Stimulated activated effector memory CD8-positive, alpha-beta T cell treated with anti-CD3 and anti-CD28 coated beads, Interleukin-12 subunit alpha, Interleukin-12 subunit beta, amount 100 ng/mL, for 72 hours (primary cell): ENCODE measurements at regions not wholly inside any gene's neighbourhood (a gene's known extent, or its start where the extent isn't known, plus 50 kb on each side); places are given as distances from the start of the nearest gene placed in this dataset.

Experiments used
- ATAC-seq: fragments of 150-1000 bp; cut with Tn5 transposase; 2 replicates; pipeline ENCODE4 v1.10.0; 2021
- DNase-seq, 2 donors: peaks; one replicate each; pipeline ENCODE4 v3.0.0; 2021 to 2022; ENCODE audit warnings: low spot score in 2 of 2
- H3K27ac Mint-ChIP-seq: one replicate; pipeline ENCODE4 v1.8.0; 2022; ENCODE audit warnings: mild to moderate bottlenecking, mixed read lengths
- H3K36me3 Mint-ChIP-seq: one replicate; pipeline ENCODE4 v1.8.0; 2022; ENCODE audit warnings: mild to moderate bottlenecking, mixed read lengths
- H3K4me1 Mint-ChIP-seq: one replicate; pipeline ENCODE4 v1.8.0; 2022; ENCODE audit warnings: mixed read lengths
- H3K4me3 Mint-ChIP-seq: one replicate; pipeline ENCODE4 v1.8.0; 2022; ENCODE audit warnings: mild to moderate bottlenecking, mixed read lengths
- H3K9me3 Mint-ChIP-seq: one replicate; pipeline ENCODE4 v1.8.0; 2022; ENCODE audit warnings: mixed read lengths

GRCh38 chr13:24090049-24090448 is 70.5 kb upstream of the SPATA13 start:
- DNase-seq (no peak), ATAC-seq (no peak)
- H3K27ac Mint-ChIP-seq, result peak overlapping the region; percentile 2
- no peak overlapping the region for H3K4me3 Mint-ChIP-seq
- peaks cover 7% of the 10 kb centered on the region for H3K4me1 Mint-ChIP-seq
- H3K36me3 Mint-ChIP-seq, result no peaks in the 10 kb centered on the region
- no peaks in the 10 kb centered on the region for H3K9me3 Mint-ChIP-seq

- no peak for DNase-seq
- ATAC-seq, result no peak
- Mint-ChIP-seq H3K36me3 (no peaks in the 10 kb centered on the region), H3K4me3 (no peak overlapping the region), H3K27ac (no peak overlapping the region), H3K4me1 (peaks cover 7% of the 10 kb centered on the region), H3K9me3 (no peaks in the 10 kb centered on the region)
Observed at GRCh38 chr13:24091080-24091479, 69.4 kb upstream of the SPATA13 start.

DNA sequence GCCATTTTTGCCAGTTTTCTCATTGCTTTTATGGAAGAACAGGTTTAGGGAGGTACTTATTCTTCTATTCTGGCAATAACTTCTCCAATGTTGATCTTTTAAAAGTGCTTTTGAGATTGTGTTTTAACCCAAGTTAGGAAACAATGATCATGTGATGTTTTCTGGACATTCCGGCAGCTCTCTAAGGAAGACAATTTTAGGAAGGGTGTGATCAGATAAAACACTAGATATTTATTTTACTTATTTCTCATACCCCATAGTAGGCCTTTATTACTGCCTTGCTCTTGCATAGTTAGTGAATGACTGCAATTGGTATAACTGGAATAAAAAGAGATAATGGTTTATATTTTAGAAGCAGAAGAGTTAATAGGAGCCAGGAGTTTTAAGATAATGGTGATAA is 68.4 kb upstream of the SPATA13 start:
- ATAC-seq (no peak), DNase-seq (no peak)
- no peaks in the 10 kb centered on the region for H3K36me3 Mint-ChIP-seq
- no peak overlapping the region for H3K4me3 Mint-ChIP-seq
- H3K9me3 Mint-ChIP-seq, result no peaks in the 10 kb centered on the region
- H3K4me1 Mint-ChIP-seq, result peaks cover 17% of the 10 kb centered on the region
- H3K27ac Mint-ChIP-seq, result no peak overlapping the region

DNA sequence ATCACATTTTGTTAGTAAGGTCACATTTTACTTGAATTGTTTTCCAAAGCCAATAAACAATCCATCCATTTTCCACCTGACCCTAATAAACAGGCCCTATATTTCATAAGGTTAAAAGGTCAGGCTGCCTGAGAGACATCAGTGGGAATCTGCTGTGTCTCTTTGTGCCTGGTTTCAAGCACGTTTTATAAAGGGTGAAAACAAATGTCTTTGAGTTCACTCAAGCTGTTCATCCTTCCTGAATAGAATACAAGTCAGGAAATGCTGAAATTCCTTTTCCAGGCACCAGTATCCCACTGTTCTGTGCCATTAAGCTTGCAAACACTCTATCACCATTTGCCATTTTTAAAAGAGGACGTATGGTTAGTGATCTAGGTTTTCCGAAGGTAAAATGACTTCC is 67.5 kb upstream of the SPATA13 start:
- no peak for ATAC-seq
- H3K4me3 Mint-ChIP-seq, result no peak overlapping the region
- H3K36me3 Mint-ChIP-seq, result no peaks in the 10 kb centered on the region
- DNase-seq, result no peak
- H3K27ac Mint-ChIP-seq, result no peak overlapping the region
- H3K4me1 Mint-ChIP-seq, result peaks cover 26% of the 10 kb centered on the region
- H3K9me3 Mint-ChIP-seq, result no peaks in the 10 kb centered on the region

GRCh38 chr13:24096659-24097058 is 63.9 kb upstream of the SPATA13 start:
- H3K9me3 Mint-ChIP-seq, result no peaks in the 10 kb centered on the region
- no peaks in the 10 kb centered on the region for H3K36me3 Mint-ChIP-seq
- H3K27ac Mint-ChIP-seq, result peak overlapping the region; percentile 73
- peak overlapping the region; percentile 42 for H3K4me3 Mint-ChIP-seq
- ATAC-seq (no peak), DNase-seq (no peak)
- H3K4me1 Mint-ChIP-seq, result peaks cover 23% of the 10 kb centered on the region

GRCh38 chr13:24097064-24097463 is 63.5 kb upstream of the SPATA13 start:
- peak overlapping the region; percentile 42 for H3K4me3 Mint-ChIP-seq

DNA sequence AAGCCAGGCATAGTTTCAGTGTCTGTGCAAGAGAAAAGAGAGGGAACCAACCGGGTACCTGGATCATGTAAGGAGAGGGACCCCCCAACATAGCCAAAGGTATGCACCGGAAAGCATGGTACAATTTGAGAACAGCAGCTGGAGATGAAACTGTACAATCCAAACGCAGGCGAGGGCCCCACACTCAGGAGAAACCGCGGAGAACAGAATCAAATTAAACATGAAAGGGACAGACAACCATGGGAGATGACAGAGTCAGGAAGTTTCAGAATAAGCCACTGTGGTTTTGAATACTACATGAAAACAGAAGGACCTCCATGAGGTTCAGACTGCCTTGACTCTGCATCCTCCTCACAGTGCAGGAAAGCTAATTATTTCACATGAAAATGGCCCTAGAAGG is 62.9 kb upstream of the SPATA13 start:
- H3K27ac Mint-ChIP-seq, result peak overlapping the region; percentile 73
- ATAC-seq (peak; percentile 77), DNase-seq (peak in 1 of 2 donors; percentile 68)
- no peaks in the 10 kb centered on the region for H3K36me3 Mint-ChIP-seq
- peak overlapping the region; percentile 42 for H3K4me3 Mint-ChIP-seq
- no peaks in the 10 kb centered on the region for H3K9me3 Mint-ChIP-seq
- peaks cover 23% of the 10 kb centered on the region for H3K4me1 Mint-ChIP-seq

More at GRCh38 chr13:24097064-24097463, 63.5 kb upstream of the SPATA13 start:
- H3K9me3 Mint-ChIP-seq, result no peaks in the 10 kb centered on the region
- ATAC-seq (peak; percentile 97), DNase-seq (peak; percentile 3 to 69)
- no peaks in the 10 kb centered on the region for H3K36me3 Mint-ChIP-seq
- H3K27ac Mint-ChIP-seq, result peak overlapping the region; percentile 73
- peaks cover 23% of the 10 kb centered on the region for H3K4me1 Mint-ChIP-seq

DNA sequence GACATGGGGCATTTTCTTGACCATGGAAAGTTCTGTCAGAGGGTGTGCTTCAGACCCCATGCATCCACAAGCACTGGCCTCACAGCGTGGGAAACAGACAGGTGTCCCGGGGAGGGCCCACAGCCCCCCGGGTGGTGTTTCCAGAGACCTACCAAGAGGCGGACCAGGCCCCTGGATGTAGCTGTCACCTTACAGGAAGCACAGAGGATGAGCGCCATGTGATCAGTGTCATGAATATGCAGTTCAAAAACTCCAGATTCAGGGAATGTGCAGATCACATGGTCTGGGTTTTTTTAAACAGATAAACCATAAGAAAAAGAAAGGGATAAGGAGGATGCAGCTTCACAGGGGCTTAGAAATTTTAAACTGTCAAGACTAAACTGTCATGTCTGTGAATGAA is 61.0 kb upstream of the SPATA13 start:
- H3K36me3 Mint-ChIP-seq, result no peaks in the 10 kb centered on the region
- H3K4me3 Mint-ChIP-seq, result no peak overlapping the region

DNA sequence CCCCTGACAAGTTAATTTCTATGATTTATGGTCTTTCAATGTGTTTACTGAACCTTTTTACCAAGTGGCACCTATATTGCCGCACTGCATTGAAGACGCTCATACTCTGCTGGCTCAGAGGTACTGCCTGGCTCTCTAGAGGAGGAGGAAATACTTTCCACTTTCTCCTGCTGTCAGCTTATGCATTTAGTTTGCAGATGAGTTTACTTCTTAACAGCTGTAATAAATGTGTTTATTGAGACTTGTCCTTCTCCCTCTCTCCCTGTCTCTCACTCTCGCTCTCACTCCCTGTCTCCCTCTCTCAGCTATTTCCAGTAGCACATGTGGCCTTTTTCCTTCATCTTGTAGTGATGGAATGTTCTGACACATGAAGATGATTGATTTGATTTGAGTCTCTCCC is 60.3 kb upstream of the SPATA13 start:
- no peaks in the 10 kb centered on the region for H3K9me3 Mint-ChIP-seq
- no peak for ATAC-seq
- H3K4me3 Mint-ChIP-seq, result no peak overlapping the region
- DNase-seq, result no peak
- no peak overlapping the region for H3K27ac Mint-ChIP-seq
- H3K4me1 Mint-ChIP-seq, result peaks cover 23% of the 10 kb centered on the region
- no peaks in the 10 kb centered on the region for H3K36me3 Mint-ChIP-seq

More for the DNA sequence above, 61.0 kb upstream of the SPATA13 start:
- no peak overlapping the region for H3K27ac Mint-ChIP-seq
- no peak for DNase-seq
- peaks cover 23% of the 10 kb centered on the region for H3K4me1 Mint-ChIP-seq
- H3K9me3 Mint-ChIP-seq, result no peaks in the 10 kb centered on the region
- no peak for ATAC-seq

DNA sequence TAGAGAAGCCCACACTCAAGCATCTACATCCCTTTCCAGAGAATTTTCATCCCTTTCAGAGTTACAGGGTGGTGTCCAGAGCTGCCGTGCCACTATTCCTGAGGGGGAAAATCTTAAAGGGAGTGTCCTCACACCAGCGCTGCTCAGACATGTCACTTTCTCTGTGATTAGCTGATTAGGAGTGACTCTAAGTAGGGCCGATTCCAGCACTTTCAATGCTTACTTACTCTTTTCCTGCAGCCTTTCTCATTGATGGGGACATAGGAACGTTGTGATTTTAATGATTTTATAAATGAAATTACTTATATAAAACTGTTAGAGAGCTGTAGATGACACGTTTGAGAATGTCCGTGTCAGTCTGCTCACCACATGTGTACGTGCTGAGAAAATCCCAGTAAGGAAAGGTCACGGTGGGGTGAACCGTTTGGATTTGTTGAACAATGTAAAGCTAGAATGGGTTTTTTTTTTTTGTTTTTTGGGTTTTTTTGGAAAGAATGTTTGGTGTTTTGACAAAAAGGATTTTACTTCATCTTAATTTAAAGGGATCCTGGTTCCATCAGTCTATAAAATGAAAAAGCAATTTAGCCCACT is 56.6 kb upstream of the SPATA13 start:
- Mint-ChIP-seq H3K9me3 (no peaks in the 10 kb centered on the region), H3K27ac (no peak overlapping the region), H3K4me1 (no peaks in the 10 kb centered on the region), H3K4me3 (no peak overlapping the region), H3K36me3 (no peaks in the 10 kb centered on the region)
- no peak for ATAC-seq
- DNase-seq, result no peak

DNA sequence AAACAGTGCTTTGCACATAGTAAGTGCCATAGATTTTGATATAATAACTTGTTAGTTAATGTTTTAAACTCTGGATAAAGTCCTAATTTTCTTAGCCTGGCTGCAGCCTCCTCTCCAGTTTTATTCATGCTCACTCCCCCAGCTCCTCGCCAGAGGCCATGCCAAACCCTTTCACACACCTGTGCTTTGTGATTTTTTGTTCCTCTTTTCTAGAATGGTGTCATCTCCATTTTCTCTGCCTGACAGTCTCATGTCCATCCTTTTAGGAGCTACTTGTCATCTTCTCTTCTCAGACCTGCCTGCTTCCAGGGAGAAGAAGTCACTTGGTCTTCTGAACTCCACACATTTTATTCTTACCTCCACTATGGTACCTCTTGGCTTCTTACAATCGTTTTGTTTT is 55.8 kb upstream of the SPATA13 start:
- Mint-ChIP-seq H3K27ac (no peak overlapping the region), H3K4me1 (no peaks in the 10 kb centered on the region), H3K4me3 (no peak overlapping the region), H3K9me3 (no peaks in the 10 kb centered on the region), H3K36me3 (no peaks in the 10 kb centered on the region)
- DNase-seq, result no peak
- no peak for ATAC-seq

- no peak for ATAC-seq
- H3K4me1 Mint-ChIP-seq, result no peaks in the 10 kb centered on the region
- DNase-seq, result no peak
- H3K4me3 Mint-ChIP-seq, result no peak overlapping the region
- no peaks in the 10 kb centered on the region for H3K9me3 Mint-ChIP-seq
- no peaks in the 10 kb centered on the region for H3K36me3 Mint-ChIP-seq
- no peak overlapping the region for H3K27ac Mint-ChIP-seq
Observed at GRCh38 chr13:24106429-24106828, 54.1 kb upstream of the SPATA13 start.

DNA sequence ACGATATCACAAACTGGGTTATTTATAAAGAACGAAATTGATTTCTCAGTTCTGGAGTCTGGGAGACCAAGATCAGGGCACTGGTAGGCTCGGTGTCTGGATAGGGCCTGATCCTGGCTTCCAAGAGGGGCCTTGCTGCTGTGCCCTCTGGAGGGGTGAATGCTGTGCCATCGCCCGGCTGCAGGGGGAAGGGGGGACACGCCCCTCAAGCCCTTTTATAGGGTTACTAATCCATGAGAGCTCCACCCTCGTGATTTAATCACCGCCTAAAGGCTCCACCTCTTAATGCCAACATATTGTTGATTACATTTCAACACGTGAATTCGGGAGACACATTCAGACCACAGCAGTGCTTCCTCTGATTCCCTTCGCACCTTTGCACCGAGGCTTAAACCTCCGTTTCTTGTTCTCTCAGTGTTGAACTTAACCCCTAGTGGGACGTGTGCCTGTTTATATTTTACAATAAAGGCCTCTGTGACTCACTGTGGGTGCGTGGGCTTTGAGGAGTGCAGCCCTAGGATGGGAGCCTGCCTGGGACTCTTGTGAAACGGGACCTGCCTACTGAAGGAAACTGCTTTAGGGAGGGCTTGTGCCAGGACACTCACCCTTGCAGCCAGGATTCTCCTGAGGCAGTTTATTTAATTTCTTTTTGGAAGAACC is 52.4 kb upstream of the SPATA13 start:
- no peak overlapping the region for H3K4me3 Mint-ChIP-seq
- no peak overlapping the region for H3K27ac Mint-ChIP-seq
- ATAC-seq (no peak), DNase-seq (no peak)
- H3K9me3 Mint-ChIP-seq, result no peaks in the 10 kb centered on the region
- peaks cover 10% of the 10 kb centered on the region for H3K4me1 Mint-ChIP-seq
- no peaks in the 10 kb centered on the region for H3K36me3 Mint-ChIP-seq

DNA sequence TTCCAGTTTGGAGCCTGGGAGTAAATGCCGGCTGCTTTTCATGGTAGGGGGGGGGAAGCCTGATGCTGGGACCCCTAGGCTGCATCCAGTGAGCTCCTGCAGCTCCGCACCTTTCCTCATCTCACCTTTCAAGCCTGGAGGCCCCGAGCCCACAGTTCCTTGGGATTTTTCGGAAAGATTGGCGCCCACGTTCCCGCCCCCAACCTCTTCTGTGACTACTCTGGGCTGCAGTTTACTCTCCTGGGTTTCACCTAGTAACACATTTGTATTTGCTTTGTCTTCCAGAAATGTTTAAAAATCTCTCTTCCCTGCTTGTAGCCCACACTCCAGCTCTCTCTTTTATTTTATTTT is 51.9 kb upstream of the SPATA13 start:
- H3K4me1 Mint-ChIP-seq, result peaks cover 10% of the 10 kb centered on the region
- ATAC-seq (no peak), DNase-seq (no peak)
- no peaks in the 10 kb centered on the region for H3K36me3 Mint-ChIP-seq
- H3K4me3 Mint-ChIP-seq, result no peak overlapping the region
- no peaks in the 10 kb centered on the region for H3K9me3 Mint-ChIP-seq
- no peak overlapping the region for H3K27ac Mint-ChIP-seq

DNA sequence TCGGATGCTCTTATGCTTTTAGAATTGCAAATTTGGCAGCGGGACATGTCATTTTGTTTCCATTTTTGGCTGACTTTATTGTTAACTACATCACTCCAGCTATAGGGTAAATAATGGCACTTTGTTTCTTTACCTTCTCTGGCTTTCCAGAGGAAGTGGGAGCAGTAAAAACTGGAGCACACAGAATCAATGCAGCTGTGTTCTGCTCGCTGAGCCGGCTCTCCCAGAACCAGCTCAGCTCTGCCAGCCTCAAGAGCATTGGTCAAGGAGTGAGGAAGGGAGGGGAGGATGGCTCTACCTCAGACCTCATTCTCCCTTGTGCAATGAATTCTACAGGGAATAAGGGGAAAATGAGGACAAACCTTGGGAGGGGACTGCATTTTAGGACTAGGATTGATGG is 50.5 kb upstream of the SPATA13 start:
- no peaks in the 10 kb centered on the region for H3K36me3 Mint-ChIP-seq
- no peak for ATAC-seq

More for the DNA sequence above, 50.5 kb upstream of the SPATA13 start:
- Mint-ChIP-seq H3K4me1 (peaks cover 10% of the 10 kb centered on the region), H3K27ac (no peak overlapping the region), H3K9me3 (no peaks in the 10 kb centered on the region), H3K4me3 (no peak overlapping the region)
- no peak for DNase-seq
